ENCODE measurements at regions not wholly inside any gene's neighbourhood (a gene's known extent, or its start where the extent isn't known, plus 50 kb on each side); places are given as distances from the start of the nearest gene placed in this dataset.
A peak's percentile ranks its signal among the peaks of the same experiment; 100 is the strongest.

- no peaks in the 10 kb centered on the region for H3K4me1 ChIP-seq (ENCODE audit: control insufficient read depth in 4 of 4, insufficient read depth in 4 of 4, low read length in 3 of 4)
- no peak overlapping the region for H3K27ac ChIP-seq (ENCODE audit: low read depth in 1 of 2, low read length in 2 of 2)
- H3K36me3 ChIP-seq (ENCODE audit: control insufficient read depth in 4 of 4, insufficient read depth in 3 of 4, low read depth in 1 of 4, low read length in 3 of 4) = no peaks in the 10 kb centered on the region
- DNase-seq (ENCODE audit: low spot score) = no peak
- no peaks in the 10 kb centered on the region for H3K27me3 ChIP-seq (ENCODE audit: control insufficient read depth in 4 of 4, insufficient read depth in 4 of 4, low read length in 3 of 4)
- TF ChIP-seq FOXA2 (IDR thresholded peaks at IDR 0.05) (no peak), REST (IDR thresholded peaks at IDR 0.05) (no peak), JUND (IDR thresholded peaks at IDR 0.05) (no peak), ATF3 (IDR thresholded peaks at IDR 0.05) (no peak), NR2F2 (IDR thresholded peaks at IDR 0.05) (no peak), ZBTB33 (IDR thresholded peaks at IDR 0.05) (no peak), HNF4G (IDR thresholded peaks at IDR 0.05) (no peak), YY1 (IDR thresholded peaks at IDR 0.05) (no peak), RXRA (IDR thresholded peaks at IDR 0.05) (no peak), FOXA1 (IDR thresholded peaks at IDR 0.05) (no peak), SP1 (IDR thresholded peaks at IDR 0.05) (no peak), GABPA (IDR thresholded peaks at IDR 0.05 in 1 of 2, conservative IDR thresholded peaks at IDR 0.05 in 1 of 2) (no peak), RAD21 (IDR thresholded peaks at IDR 0.05) (no peak), EGR1 (IDR thresholded peaks at IDR 0.05; ENCODE audit: low read depth in 2 of 2) (no peak)
- H3K9ac ChIP-seq (ENCODE audit: low read depth in 1 of 2, low read length in 2 of 2) = no peak overlapping the region
- WGBS = 94% methylated on average over 7 of the region's 7 CpGs
- H3K4me3 ChIP-seq (ENCODE audit: low read depth in 1 of 3, low read length in 3 of 3) = no peak overlapping the region
- no peaks in the 10 kb centered on the region for H3K9me3 ChIP-seq (ENCODE audit: control insufficient read depth in 4 of 4, low read length in 3 of 4)
These were observed 262.6 kb downstream of the MAF start for GRCh38 chr16:79337906-79338305.

GRCh38 chr16:79336437-79337229 lies 263.9 kb downstream of the MAF start:
- Histone ChIP-seq H3K27me3 (ENCODE audit: control insufficient read depth in 4 of 4, insufficient read depth in 4 of 4, low read length in 3 of 4) (no peaks in the 10 kb centered on the region), H3K36me3 (ENCODE audit: control insufficient read depth in 4 of 4, insufficient read depth in 3 of 4, low read depth in 1 of 4, low read length in 3 of 4) (no peaks in the 10 kb centered on the region), H3K4me1 (ENCODE audit: control insufficient read depth in 4 of 4, insufficient read depth in 4 of 4, low read length in 3 of 4) (no peaks in the 10 kb centered on the region), H3K4me3 (ENCODE audit: low read depth in 1 of 3, low read length in 3 of 3) (no peak overlapping the region), H3K9ac (ENCODE audit: low read depth in 1 of 2, low read length in 2 of 2) (no peak overlapping the region), H3K9me3 (ENCODE audit: control insufficient read depth in 4 of 4, low read length in 3 of 4) (no peaks in the 10 kb centered on the region), H3K27ac (ENCODE audit: low read depth in 1 of 2, low read length in 2 of 2) (no peak overlapping the region)
- no peak for DNase-seq (ENCODE audit: low spot score)
- no peak for TF ChIP-seq FOXA1 (IDR thresholded peaks at IDR 0.05)
- TF ChIP-seq FOXA2 (IDR thresholded peaks at IDR 0.05) = no peak
- peak in 1 of 2 donors; percentile 28 for TF ChIP-seq HNF4A (conservative IDR thresholded peaks at IDR 0.05)
- no peak for TF ChIP-seq ZBTB33 (IDR thresholded peaks at IDR 0.05)
- TF ChIP-seq EGR1 (IDR thresholded peaks at IDR 0.05; ENCODE audit: low read depth in 2 of 2) = no peak
- TF ChIP-seq JUND (IDR thresholded peaks at IDR 0.05) = no peak
- no peak for TF ChIP-seq REST (IDR thresholded peaks at IDR 0.05)
- TF ChIP-seq RAD21 (IDR thresholded peaks at IDR 0.05) = peak in 1 of 2 donors; percentile 26
- 53% methylated on average over 6 of the region's 6 CpGs for WGBS
